H1 (cell line): ENCODE measurements at regions not wholly inside any gene's neighbourhood (a gene's known extent, or its start where the extent isn't known, plus 50 kb on each side); places are given as distances from the start of the nearest gene placed in this dataset.

Experiments
- CTCF ChIA-PET: fragments of 300-600 bp; sonication (Branson Sonifier 250); formaldehyde crosslinking; loops from one replicate; lab custom pipeline; 2021; ENCODE audit not compliant: partially characterized antibody; lab: Charles Lee
- POLR2A ChIA-PET: fragments of 300-600 bp; sonication (Branson Sonifier 250); formaldehyde crosslinking; loops from one replicate; lab custom pipeline; 2021; ENCODE audit warnings: inconsistent platforms; ENCODE audit not compliant: partially characterized antibody; lab: Charles Lee
- DNase-seq, 2 experiments: peaks; one replicate each; pipeline versions ENCODE4 v3.0.0 to v3.0.0-alpha.2; 2010 to 2022; ENCODE audit warnings: low spot score in 2 of 2, low read depth in 1 of 2, mixed read lengths in 1 of 2
- FAIRE-seq: peaks from 2 replicates; lab custom pipeline; 2011; peaks lifted over from hg19 to GRCh38; lab: Jason Lieb, UNC
- H2AFZ ChIP-seq: 2 replicates; pipeline ENCODE4 v1.8.1; 2012; ENCODE audit warnings: low read length, inconsistent platforms
- H2AK5ac ChIP-seq: 2 replicates; pipeline ENCODE4 v1.6.1; 2013; ENCODE audit warnings: low read depth, low read length
- H2BK120ac ChIP-seq: replicated peaks from 2 replicates; pipeline ENCODE3; 2013; ENCODE audit warnings: low read depth, low read length, inconsistent platforms
- H2BK12ac ChIP-seq: 2 replicates; pipeline ENCODE4 v1.6.1; 2013; ENCODE audit warnings: low read depth, low read length
- H2BK15ac ChIP-seq: 2 replicates; pipeline ENCODE4 v1.6.1; 2013; ENCODE audit warnings: low read length
- H2BK20ac ChIP-seq: 2 replicates; pipeline ENCODE4 v1.6.1; 2013; ENCODE audit warnings: low read length
- H2BK5ac ChIP-seq: 2 replicates; pipeline ENCODE4 v1.6.1; 2013; ENCODE audit warnings: low read depth, low read length
- H3K14ac ChIP-seq: 2 replicates; pipeline ENCODE4 v1.6.1; 2013; ENCODE audit warnings: inconsistent platforms; ENCODE audit not compliant: insufficient read length
- H3K18ac ChIP-seq: 2 replicates; pipeline ENCODE4 v1.6.1; 2013; ENCODE audit warnings: low read length; ENCODE audit errors: extremely low read depth
- H3K23ac ChIP-seq: 2 replicates; pipeline ENCODE4 v1.6.1; 2013; ENCODE audit warnings: inconsistent platforms; ENCODE audit not compliant: insufficient read length
- H3K23me2 ChIP-seq: 2 replicates; pipeline ENCODE4 v1.6.1; 2013; ENCODE audit warnings: low read depth, low read length
- H3K27ac ChIP-seq: 2 replicates; pipeline ENCODE4 v1.6.1; 2011; ENCODE audit warnings: low read depth, low read length, inconsistent platforms
- H3K27me3 ChIP-seq, 4 experiments: replicated peaks in 1 of 4; 1 replicate in 1 of 4; 2 replicates in 3 of 4; pipeline versions ENCODE4 v1.6.1 to v1.8.1; 2011 to 2013; ENCODE audit warnings: low read length in 3 of 4, mild to moderate bottlenecking in 3 of 4, inconsistent platforms in 2 of 4, mixed read lengths in 2 of 4, moderate library complexity in 1 of 4; ENCODE audit not compliant: control insufficient read depth in 3 of 4, insufficient read depth in 3 of 4; ENCODE audit errors: extremely low read depth in 1 of 4
- H3K36me3 ChIP-seq, 4 experiments: 2 replicates each; pipeline versions ENCODE4 v1.6.1 to v1.8.1; 2011 to 2013; ENCODE audit warnings: mild to moderate bottlenecking in 4 of 4, low read length in 3 of 4, moderate library complexity in 2 of 4, control low read depth in 1 of 4, inconsistent platforms in 1 of 4; ENCODE audit not compliant: insufficient read depth in 4 of 4, control insufficient read depth in 2 of 4
- H3K4ac ChIP-seq: replicated peaks from 2 replicates; pipeline ENCODE3; 2013; ENCODE audit warnings: low read length, low read depth, mixed read lengths, inconsistent platforms; ENCODE audit not compliant: insufficient read length
- H3K4me1 ChIP-seq, 4 experiments: replicated peaks in 1 of 4; 1 replicate in 1 of 4; 2 replicates in 3 of 4; pipeline versions ENCODE4 v1.6.1 to v1.8.1; 2011 to 2013; ENCODE audit warnings: low read length in 3 of 4, inconsistent platforms in 2 of 4, mixed read lengths in 1 of 4; ENCODE audit not compliant: insufficient read depth in 4 of 4, control insufficient read depth in 3 of 4
- H3K4me2 ChIP-seq, 2 experiments: 2 replicates each; pipeline versions ENCODE4 v1.6.1 to v1.8.1; 2011 to 2013; ENCODE audit warnings: low read depth in 2 of 2, low read length in 2 of 2, control low read depth in 1 of 2, inconsistent platforms in 1 of 2, mild to moderate bottlenecking in 1 of 2; ENCODE audit not compliant: insufficient read depth in 1 of 2
- H3K4me3 ChIP-seq, 4 experiments: fragments of 200-600, 300-600 bp in 1 of 4; sonication (generic), shearing (Covaris generic), sonication (Bioruptor Twin) in 1 of 4; 2 replicates each; pipeline versions ENCODE4 v1.5.1 to v1.8.1; 2011 to 2016; ENCODE audit warnings: low read length in 4 of 4, low read depth in 3 of 4, control low read depth in 2 of 4, inconsistent platforms in 2 of 4, mild to moderate bottlenecking in 2 of 4, mixed read lengths in 1 of 4, moderate library complexity in 1 of 4; ENCODE audit not compliant: insufficient read depth in 2 of 4; ENCODE audit errors: extremely low read depth in 1 of 4
- H3K56ac ChIP-seq: replicated peaks from 2 replicates; pipeline ENCODE3; 2013; ENCODE audit warnings: low read depth, mild to moderate bottlenecking, mixed read lengths, low read length, inconsistent platforms; ENCODE audit not compliant: insufficient read length
- H3K79me1 ChIP-seq: 2 replicates; pipeline ENCODE4 v1.6.1; 2013; ENCODE audit warnings: low read depth, low read length, control low read depth
- H3K79me2 ChIP-seq, 2 experiments: 2 replicates each; pipeline versions ENCODE4 v1.6.1 to v1.8.1; 2012 to 2013; ENCODE audit warnings: low read length in 2 of 2, mild to moderate bottlenecking in 2 of 2, inconsistent platforms in 1 of 2; ENCODE audit not compliant: insufficient read depth in 2 of 2, control insufficient read depth in 1 of 2
- H3K9ac ChIP-seq, 4 experiments: replicated peaks in 1 of 4; 1 replicate in 1 of 4; 2 replicates in 3 of 4; pipeline versions ENCODE4 v1.6.1 to v1.8.1; 2011 to 2013; ENCODE audit warnings: low read depth in 3 of 4, low read length in 3 of 4, control low read depth in 2 of 4, mild to moderate bottlenecking in 2 of 4, moderate library complexity in 2 of 4, inconsistent platforms in 1 of 4; ENCODE audit errors: extremely low read depth in 1 of 4
- H3K9me3 ChIP-seq, 2 experiments: 2 replicates each; pipeline versions ENCODE4 v1.6.1 to v1.8.1; 2012 to 2013; ENCODE audit warnings: mild to moderate bottlenecking in 2 of 2, moderate library complexity in 2 of 2, control low read depth in 1 of 2, inconsistent platforms in 1 of 2, low read depth in 1 of 2, low read length in 1 of 2, mixed read lengths in 1 of 2; ENCODE audit not compliant: insufficient read depth in 2 of 2
- H4K20me1 ChIP-seq, 2 experiments: replicated peaks in 1 of 2; 2 replicates each; pipeline versions ENCODE3 to v1.8.1; 2011 to 2013; ENCODE audit warnings: inconsistent platforms in 2 of 2, low read length in 2 of 2, mild to moderate bottlenecking in 1 of 2; ENCODE audit not compliant: insufficient read depth in 2 of 2, control insufficient read depth in 1 of 2
- H4K5ac ChIP-seq: 2 replicates; pipeline ENCODE4 v1.6.1; 2013; ENCODE audit warnings: low read length, low read depth, mixed read lengths, inconsistent platforms; ENCODE audit not compliant: insufficient read length
- H4K8ac ChIP-seq: 2 replicates; pipeline ENCODE4 v1.8.0; 2013; ENCODE audit warnings: mild to moderate bottlenecking, moderate library complexity, low read length, inconsistent platforms; ENCODE audit not compliant: insufficient read depth; ENCODE audit errors: extremely low read depth
- H4K91ac ChIP-seq: replicated peaks from 2 replicates; pipeline ENCODE3; 2013; ENCODE audit warnings: low read length, mixed read lengths, inconsistent platforms; ENCODE audit not compliant: insufficient read length
- BCL11A ChIP-seq, 2 experiments: IDR thresholded peaks; one replicate each; pipeline ENCODE4 v1.6.1; 2011; ENCODE audit warnings: low read depth in 2 of 2, low read length in 2 of 2, mild to moderate bottlenecking in 2 of 2
- CTBP2 ChIP-seq: IDR thresholded peaks from 2 replicates; pipeline ENCODE4 v1.7.0; 2011; ENCODE audit warnings: borderline replicate concordance, mild to moderate bottlenecking, moderate library complexity, mixed read lengths, low read length; ENCODE audit not compliant: insufficient read depth, insufficient read length
- EZH2 ChIP-seq: fragments of 200-600 bp; sonication (generic); IDR thresholded peaks from 2 replicates; pipeline ENCODE4 v1.7.1; 2012; ENCODE audit warnings: low read depth, mild to moderate bottlenecking, moderate library complexity, low read length, inconsistent platforms; ENCODE audit not compliant: severe bottlenecking
- FOSL1 ChIP-seq: IDR thresholded peaks from 2 replicates; pipeline ENCODE4 v1.6.1; 2011; ENCODE audit warnings: mild to moderate bottlenecking, low read depth, low read length, moderate library complexity; ENCODE audit not compliant: insufficient read depth
- KDM5A ChIP-seq: fragments of 200-600 bp; IDR thresholded peaks from 2 replicates; pipeline ENCODE4 v1.7.1; 2012; ENCODE audit warnings: mild to moderate bottlenecking, low read length, inconsistent platforms, mixed read lengths
- NRF1 ChIP-seq: IDR thresholded peaks from 2 replicates; pipeline ENCODE4 v1.6.1; 2011; ENCODE audit warnings: mild to moderate bottlenecking, low read depth, low read length, improper control_type of control experiment
- POU5F1 ChIP-seq: IDR thresholded peaks from 2 replicates; pipeline ENCODE4 v1.6.1; 2011; ENCODE audit warnings: low read depth, mild to moderate bottlenecking, low read length, moderate library complexity
- RNF2 ChIP-seq: fragments of 200-900, 300-1000 bp; sonication (generic); IDR thresholded peaks from 2 replicates; pipeline ENCODE4 v1.7.1; 2016; ENCODE audit warnings: borderline replicate concordance, low read depth, mild to moderate bottlenecking, antibody characterized with exemption, low read length; ENCODE audit not compliant: poor library complexity, severe bottlenecking; ENCODE audit errors: missing control alignments
- RXRA ChIP-seq: IDR thresholded peaks from 2 replicates; pipeline ENCODE4 v1.6.1; 2011; ENCODE audit warnings: low read depth, mild to moderate bottlenecking, low read length, moderate library complexity; ENCODE audit not compliant: insufficient read depth
- SAP30 ChIP-seq: fragments of 300-600 bp; sonication (generic); IDR thresholded peaks from 2 replicates; pipeline ENCODE4 v1.7.1; 2012; ENCODE audit warnings: low read length, moderate library complexity, mild to moderate bottlenecking, inconsistent platforms; ENCODE audit not compliant: insufficient read depth, insufficient replicate concordance
- SIX5 ChIP-seq: IDR thresholded peaks from 2 replicates; pipeline ENCODE4 v1.6.1; 2011; ENCODE audit warnings: mild to moderate bottlenecking, low read depth, low read length
- SRF ChIP-seq: IDR thresholded peaks from 2 replicates; pipeline ENCODE4 v1.6.1; 2011; ENCODE audit warnings: mild to moderate bottlenecking, low read depth, low read length, moderate library complexity
- TAF7 ChIP-seq: optimal IDR thresholded peaks from 2 replicates; pipeline ENCODE3; 2011; ENCODE audit warnings: low read depth, mild to moderate bottlenecking, inconsistent platforms, low read length, moderate library complexity, borderline replicate concordance
- WGBS, 2 experiments: shearing (Covaris generic) in 1 of 2; methylation state at CpG; one replicate each; pipeline versions ENCODE4 v1.1.6 to v1.1.7; 2013 to 2015; ENCODE audit warnings: low lambda C conversion rate in 2 of 2, mixed read lengths in 2 of 2, inconsistent platforms in 1 of 2, low coverage in 1 of 2, missing lambda C conversion rate in 1 of 2; ENCODE audit not compliant: insufficient replicate concordance in 2 of 2, insufficient coverage in 1 of 2, insufficient read length in 1 of 2; ENCODE audit errors: extremely low coverage in 1 of 2, missing lambda C conversion rate in 1 of 2; 5-methylcytosine and 5-hydroxymethylcytosine counted together
- TF ChIP-seq, protein P1 (sequence below): IDR thresholded peaks from 2 replicates; pipeline ENCODE4 v1.6.1; 2012; ENCODE audit warnings: inconsistent platforms

DNA sequence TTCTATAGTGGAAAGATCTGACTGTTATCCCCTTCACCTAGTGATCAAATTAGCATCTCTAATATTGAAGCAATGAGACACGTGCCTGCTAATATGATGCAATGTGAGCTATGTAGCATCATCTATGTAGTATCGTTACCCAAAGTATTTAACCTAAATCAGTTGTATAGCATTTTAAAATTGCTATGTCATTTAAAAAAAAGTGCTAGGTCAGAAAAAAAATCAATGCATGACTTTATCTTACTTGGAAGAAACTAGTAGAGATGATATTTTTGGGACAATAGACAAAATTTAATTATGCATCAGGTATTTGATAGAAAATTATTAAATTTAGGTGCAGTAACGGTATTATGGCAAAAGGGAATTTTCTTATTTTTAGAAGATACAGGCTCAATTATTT, 157.3 kb downstream of the CCDC71L start:
- DNase-seq: no peak
- H2BK5ac ChIP-seq: no peak overlapping the region
- H4K5ac ChIP-seq: no peak overlapping the region
- H3K79me2 ChIP-seq: no peaks in the 10 kb centered on the region
- CTCF ChIA-PET: no interaction called here
- H4K20me1 ChIP-seq: no peaks in the 10 kb centered on the region
- H3K27me3 ChIP-seq: no peaks in the 10 kb centered on the region
- no peak overlapping the region for H3K14ac ChIP-seq
- no peak overlapping the region for H2AFZ ChIP-seq
- H3K9ac ChIP-seq: no peak overlapping the region
- H3K27ac ChIP-seq: no peak overlapping the region
- no peaks in the 10 kb centered on the region for H3K79me1 ChIP-seq
- H2BK120ac ChIP-seq: no peak overlapping the region
- H2BK12ac ChIP-seq: no peak overlapping the region
- H3K36me3 ChIP-seq: no peaks in the 10 kb centered on the region
- no peak for FAIRE-seq
- no peak overlapping the region for H3K56ac ChIP-seq
- no peak overlapping the region for H4K8ac ChIP-seq
- H3K4me2 ChIP-seq: no peak overlapping the region
- H3K4me1 ChIP-seq: no peaks in the 10 kb centered on the region
- 90% methylated on average over 3 of the region's 3 CpGs; no CpG with 5 or more reads in 1 of the 2 experiments for WGBS, 2 experiments
- POLR2A ChIA-PET: no interaction called here
- no peak overlapping the region for H2BK15ac ChIP-seq
- H3K4ac ChIP-seq: no peak overlapping the region
- H3K23ac ChIP-seq: no peak overlapping the region
- H3K9me3 ChIP-seq: no peaks in the 10 kb centered on the region
- no peak overlapping the region for H2AK5ac ChIP-seq
- H4K91ac ChIP-seq: no peak overlapping the region
- no peak overlapping the region for H3K4me3 ChIP-seq
- H2BK20ac ChIP-seq: no peak overlapping the region
- H3K23me2 ChIP-seq: no peaks in the 10 kb centered on the region
- no peak overlapping the region for H3K18ac ChIP-seq
- TF ChIP-seq RNF2 (no peak), EZH2 (no peak), FOSL1 (no peak), POU5F1 (no peak), KDM5A (no peak), CTBP2 (no peak), SAP30 (no peak), NRF1 (no peak), BCL11A (IDR thresholded peaks at IDR 0.05; ENCODE audit: low read depth in 2 of 2, low read length in 2 of 2) (no peak), SIX5 (no peak), TAF7 (no peak), RXRA (no peak), SRF (no peak)
- TF ChIP-seq, protein P1, sequence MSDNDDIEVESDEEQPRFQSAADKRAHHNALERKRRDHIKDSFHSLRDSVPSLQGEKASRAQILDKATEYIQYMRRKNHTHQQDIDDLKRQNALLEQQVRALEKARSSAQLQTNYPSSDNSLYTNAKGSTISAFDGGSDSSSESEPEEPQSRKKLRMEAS: no peak
